DMS 273 treated with DMSO at 0.1 percent for 48 hours (cell line): ENCODE measurements at regions not wholly inside any gene's neighbourhood (a gene's known extent, or its start where the extent isn't known, plus 50 kb on each side); places are given as distances from the start of the nearest gene placed in this dataset.
"Not testable (repeated sequence)": the region's sequence is repeated elsewhere in the genome, so short reads cannot be mapped to it uniquely, and the experiment has no call there.

ENCODE experiments used
- DNase-seq: peaks from one replicate; lab custom pipeline; 2025; lab: John Stamatoyannopoulos, UW

DNA sequence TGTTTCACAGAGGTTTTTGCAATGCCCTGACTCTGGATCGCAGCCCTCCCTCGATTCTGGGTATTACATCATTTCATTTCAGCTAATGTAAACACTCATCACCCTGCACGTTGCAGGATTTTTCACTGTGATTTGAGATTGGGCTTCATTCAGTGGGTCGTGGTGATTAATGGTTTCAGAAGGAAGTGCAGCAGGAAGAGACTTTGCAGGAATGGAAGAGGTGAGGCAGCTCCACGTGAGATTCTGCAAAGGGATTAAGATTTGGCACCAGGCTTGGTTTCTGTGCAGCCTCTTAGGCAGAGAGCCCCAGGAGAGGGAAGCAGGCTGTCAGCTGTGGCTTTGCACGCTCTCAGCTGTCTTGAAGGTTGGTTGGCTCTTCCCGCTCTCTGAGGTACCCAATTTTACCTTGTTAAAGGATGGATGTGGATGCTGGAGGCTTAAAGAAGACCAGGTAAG is 95.2 kb downstream of the PLCE1 start:
- DNase-seq = no peak

DNA sequence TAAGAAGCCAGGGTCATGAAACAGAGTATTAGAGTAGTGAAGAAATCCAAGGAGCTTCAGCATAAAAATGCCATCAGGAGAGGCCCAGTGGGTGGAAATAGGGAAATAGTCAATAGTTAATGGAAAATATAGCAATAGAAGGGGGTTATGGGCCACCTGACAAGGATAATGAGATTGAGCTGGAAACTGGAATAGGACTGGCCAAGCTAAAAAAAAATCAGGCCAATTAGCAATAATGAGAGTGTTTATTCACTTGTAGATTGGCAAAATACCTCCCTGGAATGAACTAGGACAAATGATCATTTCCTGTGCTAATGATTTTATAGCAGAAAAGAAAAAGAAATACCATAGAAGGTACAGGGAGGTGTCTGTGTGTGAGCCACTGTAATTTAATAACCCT is 97.9 kb downstream of the PLCE1 start:
- DNase-seq = no peak

DNA sequence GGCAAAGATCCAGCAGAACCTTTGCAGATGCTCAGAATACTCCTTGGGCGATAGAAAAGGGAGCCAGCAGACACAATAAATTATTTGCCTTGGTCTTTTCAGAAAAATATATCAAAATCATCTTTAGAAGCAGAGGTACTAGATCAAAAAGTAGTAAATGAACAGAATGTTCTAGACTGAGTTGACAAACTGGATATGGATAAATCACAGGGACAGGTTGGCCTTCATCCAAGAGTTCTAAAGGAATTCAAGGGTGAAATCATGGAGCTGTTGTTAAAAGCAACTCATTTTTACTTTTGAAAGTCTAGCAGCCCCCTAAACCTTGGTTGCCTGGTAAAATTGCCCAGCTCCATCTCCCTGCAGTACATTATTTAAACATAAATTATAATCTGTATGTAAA is 99.1 kb downstream of the PLCE1 start:
- DNase-seq = no peak

DNA sequence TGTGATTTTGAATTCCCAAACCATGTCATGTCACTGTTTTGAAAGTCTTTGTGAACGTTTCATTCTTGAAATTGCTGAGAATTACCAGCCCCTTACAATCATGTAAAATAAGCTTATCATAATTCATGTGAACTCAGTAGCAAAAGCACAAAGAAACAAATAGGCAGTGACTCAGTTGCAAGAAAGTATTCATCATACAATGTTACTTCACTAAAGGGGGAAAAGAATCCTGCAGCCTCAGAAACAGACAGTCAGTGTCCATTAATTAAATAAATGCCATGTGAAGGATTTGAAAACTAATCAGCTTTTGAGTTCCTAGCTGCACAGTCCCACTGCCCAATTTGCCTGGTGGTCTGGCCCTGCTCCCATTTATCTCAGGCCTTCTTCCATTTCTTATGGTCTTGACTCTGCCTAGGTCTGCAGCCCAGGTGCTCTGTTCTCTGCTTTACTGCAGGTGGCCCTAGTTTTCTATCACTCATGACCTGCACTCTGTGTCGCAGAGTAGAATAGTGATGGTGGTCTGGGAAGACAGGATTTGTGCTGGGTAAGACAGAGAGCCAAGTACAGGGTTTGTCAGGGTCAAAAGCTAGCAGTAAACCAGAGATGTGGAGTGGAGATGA is 99.7 kb downstream of the PLCE1 start:
- DNase-seq = no peak

DNA sequence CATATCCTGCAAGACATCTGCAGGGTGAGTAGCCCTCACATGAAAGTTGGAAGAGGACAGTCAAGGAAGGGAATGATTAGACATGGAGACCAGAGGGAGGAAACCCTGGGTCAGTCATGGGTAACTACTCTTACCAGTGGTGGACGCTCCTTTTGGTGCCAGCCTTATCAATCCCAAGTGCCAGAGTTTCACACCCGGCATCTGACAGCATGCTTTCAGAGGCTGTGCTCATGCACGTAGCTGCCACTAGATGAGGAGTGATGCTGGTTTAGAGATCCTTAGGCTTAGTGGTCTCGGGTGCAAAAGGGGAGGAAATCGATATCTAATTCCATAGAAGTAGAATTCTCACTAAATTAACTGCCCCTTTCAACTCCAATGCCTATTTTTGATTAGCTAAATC is 100.8 kb downstream of the PLCE1 start:
- DNase-seq = no peak

DNA sequence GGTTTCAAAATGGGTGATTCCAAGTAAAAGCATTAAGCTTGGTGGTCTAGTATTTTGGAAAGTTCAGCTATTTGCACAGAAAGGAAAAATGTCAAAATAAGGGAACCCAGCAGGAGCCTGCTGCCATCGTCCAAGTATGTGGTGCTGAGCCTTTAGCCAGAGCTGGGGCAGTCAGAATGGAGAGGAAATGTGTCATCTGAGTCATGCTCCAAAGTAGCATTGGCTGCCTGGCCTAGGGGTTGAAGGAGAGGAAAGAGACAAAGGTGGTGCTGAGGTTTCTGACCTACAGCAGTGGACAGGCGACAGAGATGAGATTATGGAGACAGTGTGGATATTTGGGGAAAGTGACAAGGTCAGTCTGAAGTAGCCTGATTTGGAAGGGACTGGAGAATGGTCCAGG is 103.9 kb downstream of the PLCE1 start:
- DNase-seq = no peak

DNA sequence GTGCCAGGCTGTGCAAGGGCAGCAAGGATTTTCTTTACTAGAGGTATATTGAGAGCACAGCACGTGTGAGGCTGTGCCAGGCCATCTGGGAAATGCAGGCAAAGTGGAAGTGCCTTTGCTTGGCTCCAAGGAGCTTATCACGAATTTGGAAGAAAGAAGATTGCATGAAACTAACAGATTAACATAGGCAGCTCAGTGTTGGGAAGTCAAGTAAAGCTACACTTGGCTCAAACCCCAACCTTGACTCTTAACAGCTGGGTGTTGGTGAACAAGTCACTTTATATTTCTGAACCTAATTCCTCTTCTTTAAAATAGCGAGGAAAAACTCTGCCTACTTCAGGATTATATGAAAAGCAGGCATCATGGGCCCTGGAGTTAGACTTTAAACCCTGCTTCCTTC is 105.2 kb downstream of the PLCE1 start:
- no peak for DNase-seq

DNA sequence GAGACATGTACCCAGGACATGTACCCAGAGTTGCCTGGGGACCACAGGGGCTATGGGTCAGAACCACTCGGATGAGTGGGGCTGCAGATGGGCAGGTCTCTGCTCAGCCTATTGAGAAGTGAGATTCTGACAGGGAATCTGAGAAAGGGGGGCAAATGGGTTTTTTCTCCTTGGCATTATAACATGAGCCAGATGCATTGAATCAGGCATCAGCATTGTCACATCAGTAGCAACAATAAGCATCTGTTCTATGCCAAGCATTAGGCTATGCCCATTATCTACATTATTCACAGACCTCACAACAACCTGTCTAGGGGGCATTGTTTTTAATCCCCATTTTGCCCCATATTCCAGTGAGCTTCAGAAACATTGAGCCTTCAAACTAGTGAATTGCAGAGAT is 108.2 kb downstream of the PLCE1 start:
- DNase-seq = no peak

DNA sequence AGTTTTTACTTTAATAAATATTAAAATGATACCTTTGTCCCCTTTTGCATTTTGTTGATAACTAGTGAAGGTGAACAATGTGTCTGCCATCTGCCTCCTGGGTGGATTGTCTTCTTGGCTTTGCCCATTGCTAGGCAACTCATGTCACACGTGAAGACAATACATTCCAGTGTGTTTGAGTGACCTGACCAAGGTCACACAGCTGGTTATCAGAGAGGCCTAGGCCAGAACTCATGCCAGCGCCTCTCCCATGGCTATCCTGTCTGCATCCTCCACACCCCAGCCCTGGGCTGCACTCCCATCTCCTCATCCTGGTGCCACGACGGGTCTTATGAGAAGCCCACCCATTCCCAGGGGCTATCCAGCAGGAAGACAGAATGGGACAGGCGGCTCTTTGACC is 108.7 kb downstream of the PLCE1 start:
- DNase-seq = no peak

DNA sequence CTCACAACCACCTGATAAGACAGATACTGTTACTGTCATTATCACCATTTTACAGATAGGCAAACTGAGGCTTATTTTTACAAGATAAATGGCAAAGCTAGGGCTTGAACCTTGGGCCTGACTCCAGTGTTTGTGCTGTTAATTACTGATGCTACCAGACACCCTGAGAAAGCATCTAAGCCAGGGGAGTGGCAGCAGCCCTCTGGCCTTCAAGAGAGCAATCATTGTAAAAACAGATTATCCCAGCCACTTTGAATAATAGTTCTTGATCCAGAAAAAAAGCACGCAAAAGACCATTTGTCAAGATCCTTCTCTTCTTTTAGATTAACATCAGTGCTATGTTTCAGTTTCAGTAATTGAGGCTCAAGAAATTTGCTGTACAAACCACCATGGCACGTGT is 109.5 kb downstream of the PLCE1 start:
- no peak for DNase-seq

DNA sequence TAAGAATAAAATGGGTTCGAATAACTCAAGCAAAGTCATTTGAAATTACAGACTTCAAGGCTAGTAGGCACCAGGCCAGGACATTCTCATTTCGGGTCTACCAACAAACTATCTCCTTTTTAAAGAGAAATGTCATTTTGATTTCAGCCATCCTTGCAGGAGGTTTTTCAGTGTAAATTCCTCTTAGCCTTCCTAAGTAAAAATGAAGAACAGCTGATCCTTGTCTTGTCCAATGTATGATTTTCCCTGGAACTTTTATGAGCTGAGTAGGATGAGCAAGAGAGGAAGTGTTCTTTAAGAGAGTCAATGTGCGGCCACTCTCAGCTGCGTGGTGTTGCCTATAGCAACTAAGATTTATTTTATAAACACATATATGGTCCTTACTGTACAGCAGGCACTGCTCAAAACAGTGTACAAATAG is 110.1 kb downstream of the PLCE1 start:
- DNase-seq = no peak

DNA sequence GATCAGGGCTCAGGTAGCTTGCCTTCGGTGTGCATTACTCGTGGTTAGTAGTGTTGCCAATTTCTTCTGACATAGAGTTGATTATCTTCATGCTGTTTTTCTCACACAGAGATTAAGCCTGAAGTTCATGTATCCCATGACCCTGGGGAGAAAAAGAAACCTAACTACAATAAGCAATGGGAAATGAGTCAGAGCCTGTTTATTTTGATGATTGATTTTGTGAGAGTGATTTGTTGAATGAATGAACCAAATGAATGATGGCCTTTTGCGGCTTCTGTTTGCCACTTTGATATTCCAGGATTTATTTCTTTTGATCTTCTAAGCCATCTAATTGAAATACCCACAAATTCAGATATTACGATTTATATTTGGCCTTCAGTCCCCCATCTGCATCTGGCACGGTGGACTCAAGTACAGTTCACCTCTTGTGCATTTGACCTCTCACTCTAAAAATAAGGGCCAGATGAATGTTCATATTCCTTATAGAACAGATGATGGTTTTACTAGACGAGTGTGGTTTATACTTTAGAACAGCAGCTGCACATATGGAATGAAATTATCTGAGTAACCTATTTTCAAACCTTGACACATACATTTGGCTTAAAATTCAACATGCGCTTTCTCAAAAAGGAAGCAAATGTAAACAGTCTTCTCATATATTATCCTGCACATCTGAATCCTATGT is 110.7 kb downstream of the PLCE1 start:
- no peak for DNase-seq

DNA sequence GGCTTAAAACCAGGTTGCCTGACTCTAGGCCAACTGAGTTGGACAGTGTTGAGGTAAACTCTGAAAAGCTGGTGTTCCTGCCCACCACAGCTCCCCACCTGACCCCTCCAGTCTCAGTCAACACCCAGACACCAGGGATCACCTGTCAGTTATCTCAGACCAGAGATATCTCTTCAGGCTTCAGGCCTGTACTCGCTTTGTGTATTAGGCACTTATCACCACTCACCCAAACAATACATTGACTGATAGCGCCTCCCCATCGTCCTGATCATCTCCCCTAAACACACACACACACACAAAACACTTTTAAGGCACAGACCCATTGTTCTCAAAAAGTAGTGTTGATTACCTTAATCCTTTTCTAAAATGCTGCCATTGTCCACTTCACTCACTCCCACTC is 111.5 kb downstream of the PLCE1 start:
- no peak for DNase-seq

DNA sequence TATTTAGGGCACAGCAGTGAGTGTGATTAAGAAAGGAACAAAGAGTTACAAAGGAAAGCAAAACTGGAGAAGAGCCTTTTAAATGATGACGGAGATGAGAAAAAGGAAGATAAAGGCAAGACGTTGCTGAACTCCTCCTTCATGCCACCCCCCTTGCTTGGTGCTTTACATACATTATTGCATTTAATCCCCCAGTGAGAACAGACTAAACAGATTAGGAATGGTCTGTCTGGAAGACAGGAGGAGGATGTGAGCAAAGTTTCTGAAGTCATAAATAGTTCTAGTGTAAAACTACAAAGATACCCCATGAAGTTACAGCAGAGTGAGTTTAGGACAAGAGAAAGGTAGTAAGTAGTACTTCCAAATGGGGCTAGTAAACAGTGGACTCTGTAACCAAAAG is 113.5 kb downstream of the PLCE1 start:
- no peak for DNase-seq

DNA sequence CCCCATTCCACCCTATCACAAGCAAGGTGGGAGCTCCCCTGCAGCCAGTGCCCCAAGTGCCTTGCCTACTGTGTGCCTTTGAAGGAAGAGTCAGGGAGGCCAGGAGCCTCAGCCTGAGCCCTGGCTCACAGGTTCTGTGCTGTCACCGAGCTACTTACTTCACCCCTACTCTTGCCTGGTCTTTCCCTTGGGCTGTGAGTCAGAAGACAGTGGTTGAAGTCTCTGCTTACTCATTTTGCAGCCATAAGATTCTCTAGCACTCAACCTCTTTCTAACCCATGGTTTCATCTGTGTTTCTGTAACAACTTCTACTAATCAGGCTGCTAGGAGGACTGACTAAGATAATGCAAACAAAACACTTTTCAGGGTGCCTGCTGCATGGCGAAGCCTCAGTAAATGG is 114.5 kb downstream of the PLCE1 start:
- no peak for DNase-seq

DNA sequence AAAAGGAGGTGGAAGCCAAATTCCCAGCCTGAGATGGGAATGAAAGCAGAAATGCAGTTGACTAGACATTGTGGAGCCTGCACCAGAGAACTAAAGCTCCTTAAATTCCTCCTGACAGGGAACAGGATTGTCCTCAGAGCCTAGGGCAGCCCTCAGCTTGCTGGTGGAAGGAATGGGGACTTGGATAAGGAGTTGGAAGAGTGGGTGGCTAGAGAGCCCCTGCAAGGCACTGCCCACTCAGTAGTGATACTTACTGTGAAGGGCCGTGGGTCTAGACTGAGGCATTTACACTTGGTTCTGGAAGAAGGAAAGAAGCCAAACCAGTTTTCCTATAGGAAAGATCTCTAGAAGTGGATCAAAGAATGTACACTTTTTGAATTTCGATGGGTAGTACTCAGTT is 117.6 kb downstream of the PLCE1 start:
- no peak for DNase-seq

DNA sequence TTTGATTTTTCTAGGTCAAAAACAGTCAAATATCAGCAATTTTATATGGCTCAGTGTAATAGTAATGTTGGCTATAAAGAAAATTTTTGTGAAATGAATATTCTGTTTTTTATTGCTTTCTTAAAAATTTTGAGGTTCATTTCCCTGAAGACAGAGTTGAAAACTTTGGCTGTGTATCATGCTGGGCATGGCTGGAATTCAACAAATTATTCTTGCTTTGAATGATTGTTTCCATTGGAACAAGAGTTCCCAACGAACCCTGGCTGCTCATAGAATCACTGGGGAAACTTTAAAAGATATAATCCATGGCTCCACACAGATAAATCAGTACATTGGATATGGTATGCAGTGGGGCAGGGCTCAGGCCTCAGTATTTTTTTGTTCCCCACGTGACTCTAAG is 118.6 kb downstream of the PLCE1 start:
- no peak for DNase-seq

DNA sequence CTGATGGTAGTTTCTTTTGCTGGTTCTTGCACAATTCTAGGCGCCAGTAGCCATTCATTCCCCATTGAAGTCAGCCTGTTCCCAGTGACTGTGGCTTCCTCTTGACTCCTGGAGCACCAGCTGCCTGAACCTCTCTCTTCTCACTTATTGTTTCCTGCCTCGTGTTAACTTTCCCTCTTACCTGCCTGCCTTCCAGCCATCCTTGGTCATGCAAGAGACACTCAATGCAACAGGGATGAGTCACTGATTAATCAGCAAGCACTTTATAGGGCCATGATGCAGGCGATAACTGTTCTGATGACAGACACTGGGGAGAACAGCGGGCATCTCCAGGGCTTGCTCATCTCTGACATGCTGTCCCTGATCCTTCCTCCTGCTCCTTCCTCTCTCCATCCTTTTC is 122.0 kb downstream of the PLCE1 start:
- DNase-seq = no peak

DNA sequence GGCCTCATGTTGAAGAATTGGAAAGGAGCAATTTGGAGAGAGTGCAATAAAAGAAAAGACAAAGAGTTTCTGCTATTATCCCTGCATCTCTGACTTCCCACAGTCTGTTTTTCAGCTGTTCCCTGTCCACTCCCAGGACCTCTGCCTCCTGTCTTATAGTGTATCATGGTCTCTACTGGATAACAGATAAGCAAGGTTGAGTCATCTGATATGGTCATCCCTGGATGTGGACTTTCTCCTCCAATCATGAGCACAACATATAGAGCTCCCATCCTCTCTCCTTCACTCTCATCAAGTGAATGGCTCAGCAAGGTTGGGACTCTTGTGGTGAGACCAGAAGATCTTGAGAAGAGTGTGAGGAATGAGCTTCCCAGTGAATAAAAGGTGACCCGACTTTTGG is 123.1 kb downstream of the PLCE1 start:
- DNase-seq = no peak

DNA sequence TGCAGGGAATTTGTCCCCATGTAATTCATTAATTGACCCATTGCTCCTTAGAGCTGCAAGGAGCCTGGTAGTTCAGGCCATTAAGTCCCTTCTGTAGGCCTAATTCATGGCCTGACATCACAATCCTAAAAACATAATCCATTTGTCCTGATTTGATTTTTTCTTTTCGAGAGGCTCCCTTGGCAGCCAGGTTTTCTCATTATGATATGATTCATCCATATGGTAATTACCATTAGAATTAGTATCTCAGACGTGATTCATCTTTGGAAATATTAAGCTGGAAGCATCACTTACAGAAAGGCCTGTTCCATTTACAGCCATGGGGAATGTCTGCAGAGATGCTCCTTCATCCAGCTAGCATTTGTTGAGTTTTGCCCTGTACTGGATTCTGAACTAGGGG is 128.5 kb downstream of the PLCE1 start:
- no peak for DNase-seq

DNA sequence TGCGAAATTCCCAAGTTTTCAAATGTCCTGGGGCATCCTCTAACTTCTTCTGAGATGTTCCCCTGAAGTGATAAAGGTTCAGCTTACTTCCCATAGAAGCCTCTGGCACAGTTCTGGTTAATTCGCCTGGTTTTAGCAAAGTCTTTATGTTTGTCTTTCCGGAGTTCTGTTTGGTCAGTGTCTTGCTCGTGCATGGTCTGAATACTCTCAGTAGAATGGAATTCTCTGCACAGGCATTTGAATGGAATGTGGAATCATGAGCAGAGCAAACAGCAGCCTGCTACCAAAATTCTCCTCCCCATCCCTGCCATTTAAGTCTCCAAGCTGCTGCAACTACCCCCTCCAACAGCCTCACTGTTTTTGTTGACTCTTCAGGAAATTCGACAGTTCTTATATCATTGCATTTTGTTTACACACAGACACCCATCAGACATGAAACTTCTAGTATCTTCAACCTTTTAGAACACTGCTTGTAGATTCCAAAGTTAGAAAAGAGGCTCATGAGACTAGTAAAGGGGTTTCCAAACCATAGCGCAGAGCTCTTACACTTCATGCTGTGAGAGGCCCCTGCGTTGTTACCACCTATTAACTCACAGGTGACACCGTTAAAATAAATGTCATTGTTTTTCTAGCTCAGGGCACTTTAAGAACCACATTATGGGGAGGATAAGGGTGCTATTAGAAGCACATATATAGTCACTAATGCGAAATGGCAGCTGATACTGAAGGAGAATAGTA is 129.7 kb downstream of the PLCE1 start:
- no peak for DNase-seq

DNA sequence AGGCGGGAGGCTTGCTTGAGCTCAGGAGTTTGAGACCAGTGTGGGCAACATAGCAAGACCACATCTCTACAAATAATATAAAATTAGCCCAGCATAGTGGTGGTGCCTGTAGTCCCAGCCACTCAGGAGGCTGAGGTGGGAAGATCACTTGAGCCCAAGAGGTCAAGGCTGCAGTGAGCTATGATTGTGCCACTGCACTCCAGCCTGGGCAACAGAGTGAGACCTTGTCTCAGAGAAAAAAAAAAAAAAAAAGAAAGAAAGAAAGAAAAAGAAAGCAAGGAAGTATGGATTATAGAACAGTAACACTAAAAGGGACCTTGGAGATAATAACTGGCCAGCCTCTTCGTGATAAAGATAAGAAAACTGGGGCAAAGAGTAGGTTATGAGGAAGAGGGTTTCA is 130.4 kb downstream of the PLCE1 start:
- not testable (repeated sequence) for DNase-seq

DNA sequence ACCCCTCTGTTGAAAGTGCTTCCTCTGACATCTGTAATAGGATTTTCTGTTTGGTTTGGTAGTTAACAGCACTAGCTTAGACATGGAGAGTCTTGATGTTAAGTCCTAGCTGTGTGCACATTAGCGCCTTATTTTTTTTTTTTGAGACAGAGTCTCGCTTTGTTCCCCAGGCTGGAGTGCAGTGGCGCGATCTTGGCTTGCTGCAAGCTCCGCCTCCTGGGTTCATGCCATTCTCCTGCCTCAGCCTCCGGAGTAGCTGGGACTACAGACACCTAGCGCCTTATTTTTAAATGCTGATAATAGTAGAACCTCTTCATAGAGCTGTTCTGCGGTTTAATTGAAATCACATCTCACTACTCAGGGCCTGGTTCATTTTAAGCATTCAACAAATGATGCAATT is 131.5 kb downstream of the PLCE1 start:
- DNase-seq = not testable (repeated sequence)
